G401 (cell line): ENCODE measurements at regions not wholly inside any gene's neighbourhood (a gene's known extent, or its start where the extent isn't known, plus 50 kb on each side); places are given as distances from the start of the nearest gene placed in this dataset.

Experiments
- DNase-seq: peaks from one replicate; pipeline ENCODE4 v3.0.0-alpha.2; 2015; ENCODE audit warnings: low spot score
- in situ Hi-C: cut with HindIII; loops from 2 replicates; pipeline ENCODE4 v1.10.0; 2016; ENCODE audit warnings: low sequenced_read_pairs, mixed read lengths

DNA sequence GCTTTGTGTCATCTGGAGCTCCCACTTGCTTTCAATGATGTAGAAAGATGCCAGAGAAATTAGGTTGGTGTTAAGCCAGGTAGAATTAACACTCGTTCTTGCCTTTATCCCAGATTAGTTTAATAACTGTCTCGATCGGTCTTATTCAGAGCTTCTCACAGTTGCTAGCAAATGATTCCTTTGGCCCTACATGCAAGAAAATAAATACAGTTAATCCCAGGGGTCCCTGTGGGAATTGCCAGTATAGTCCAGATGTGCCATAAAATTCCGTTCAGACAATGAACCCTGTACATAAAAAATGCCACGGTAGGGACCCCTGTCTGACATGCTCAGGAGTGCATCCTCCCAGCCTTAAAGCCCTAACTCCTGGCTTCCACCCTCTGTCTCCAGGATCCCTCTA is 207.5 kb downstream of the ARHGAP12 start:
- no peak for DNase-seq
- in situ Hi-C loops: no loop called here

DNA sequence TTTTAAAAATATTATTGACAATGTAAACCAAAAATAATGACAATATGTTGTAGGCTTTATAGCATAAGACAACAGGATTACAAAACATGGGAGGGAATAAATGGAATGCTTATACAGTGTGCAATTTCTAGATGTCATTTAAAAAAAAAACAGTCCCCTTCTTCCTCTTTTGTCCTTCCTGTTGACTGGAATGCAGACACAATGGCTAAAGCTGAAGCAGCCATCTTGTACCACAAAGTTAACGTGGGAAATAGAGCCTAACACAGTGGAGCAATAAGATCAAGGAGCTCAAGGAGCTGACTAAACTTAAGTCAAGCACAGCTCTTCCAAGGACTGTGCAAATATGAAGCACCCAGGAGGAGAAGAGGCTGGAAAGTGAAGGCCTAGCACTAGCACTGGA is 208.1 kb downstream of the ARHGAP12 start:
- in situ Hi-C loops: no loop called here
- DNase-seq: no peak

DNA sequence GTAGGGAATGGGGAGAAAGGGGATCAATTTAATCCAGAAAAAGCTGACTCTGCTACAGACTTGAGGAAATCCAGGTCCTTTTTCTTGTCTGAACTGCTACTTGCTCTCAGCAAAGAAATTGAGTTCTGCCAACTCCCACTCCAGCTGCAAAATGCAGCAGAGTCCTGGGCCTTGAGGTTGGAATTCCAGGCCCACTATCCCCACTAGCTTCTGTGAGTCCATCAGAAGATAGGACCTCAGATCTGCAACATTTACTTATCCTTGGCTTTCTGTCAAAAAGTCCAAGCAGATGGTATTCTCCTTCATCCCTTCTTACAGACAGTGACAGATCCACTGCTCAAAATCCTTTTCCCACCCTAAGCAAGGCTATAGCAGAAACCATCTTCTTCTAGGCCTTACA is 219.2 kb downstream of the ARHGAP12 start:
- in situ Hi-C loops: no loop called here
- peak; percentile 57 for DNase-seq

DNA sequence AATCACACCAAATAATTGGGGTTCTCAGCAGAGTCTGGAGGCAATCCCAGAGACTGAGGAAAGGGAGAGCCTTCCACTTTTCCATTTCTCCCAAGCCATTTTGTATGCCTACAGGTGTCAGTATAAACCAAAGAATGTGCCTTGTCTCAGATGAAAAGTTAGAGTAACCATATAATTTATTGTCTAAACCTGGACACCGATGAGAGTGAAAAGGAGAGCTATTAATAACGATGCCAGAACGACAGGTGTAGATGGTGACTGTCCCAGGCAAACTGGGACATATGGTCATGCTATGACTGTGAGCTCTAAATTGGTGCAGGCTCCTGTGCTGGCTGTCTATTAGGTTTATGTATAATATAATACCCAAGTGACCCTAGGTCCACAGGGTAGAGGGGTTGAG is 219.6 kb downstream of the ARHGAP12 start:
- in situ Hi-C loops: no loop called here
- peak; percentile 86 for DNase-seq

DNA sequence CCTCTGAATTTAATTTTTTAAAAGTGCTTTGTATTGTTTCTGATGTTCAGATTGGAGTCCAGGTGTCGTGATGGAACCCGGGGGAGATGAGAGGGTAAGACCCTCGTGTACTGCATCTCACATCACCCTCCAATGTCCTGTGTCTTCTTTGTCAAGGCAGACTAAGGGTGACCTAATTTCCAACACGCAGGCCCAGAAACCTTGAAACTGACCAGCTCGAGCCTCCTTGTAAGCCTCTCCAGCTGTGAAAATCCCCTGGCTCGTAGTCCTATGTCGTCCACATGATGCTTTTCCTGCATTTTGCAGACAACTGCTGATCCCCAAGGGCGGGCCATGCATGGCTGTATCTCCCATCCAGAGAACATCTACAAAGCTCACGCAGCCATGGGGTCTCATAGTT is 220.2 kb downstream of the ARHGAP12 start:
- DNase-seq: peak; percentile 32
- in situ Hi-C loops: no loop called here

DNA sequence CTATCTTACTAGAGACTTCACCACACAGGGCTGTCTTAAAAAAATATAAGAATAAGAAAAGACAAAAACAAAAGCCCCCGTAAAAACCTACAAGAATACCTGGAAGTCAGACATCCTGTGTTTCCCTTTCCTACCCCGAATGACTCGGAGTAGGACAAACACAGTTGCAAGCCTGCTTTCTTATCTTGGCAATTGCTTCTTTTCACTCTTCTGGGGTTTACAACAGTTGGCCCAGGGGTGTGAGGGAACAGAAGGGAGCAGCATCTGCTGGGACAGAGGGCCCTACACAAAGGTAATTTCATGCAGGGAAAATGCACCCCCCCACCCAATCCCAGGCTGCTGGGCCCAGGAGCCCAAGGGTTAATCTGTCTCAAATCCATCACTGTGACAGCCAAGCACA is 220.6 kb downstream of the ARHGAP12 start:
- no peak for DNase-seq
- in situ Hi-C loops: no loop called here

DNA sequence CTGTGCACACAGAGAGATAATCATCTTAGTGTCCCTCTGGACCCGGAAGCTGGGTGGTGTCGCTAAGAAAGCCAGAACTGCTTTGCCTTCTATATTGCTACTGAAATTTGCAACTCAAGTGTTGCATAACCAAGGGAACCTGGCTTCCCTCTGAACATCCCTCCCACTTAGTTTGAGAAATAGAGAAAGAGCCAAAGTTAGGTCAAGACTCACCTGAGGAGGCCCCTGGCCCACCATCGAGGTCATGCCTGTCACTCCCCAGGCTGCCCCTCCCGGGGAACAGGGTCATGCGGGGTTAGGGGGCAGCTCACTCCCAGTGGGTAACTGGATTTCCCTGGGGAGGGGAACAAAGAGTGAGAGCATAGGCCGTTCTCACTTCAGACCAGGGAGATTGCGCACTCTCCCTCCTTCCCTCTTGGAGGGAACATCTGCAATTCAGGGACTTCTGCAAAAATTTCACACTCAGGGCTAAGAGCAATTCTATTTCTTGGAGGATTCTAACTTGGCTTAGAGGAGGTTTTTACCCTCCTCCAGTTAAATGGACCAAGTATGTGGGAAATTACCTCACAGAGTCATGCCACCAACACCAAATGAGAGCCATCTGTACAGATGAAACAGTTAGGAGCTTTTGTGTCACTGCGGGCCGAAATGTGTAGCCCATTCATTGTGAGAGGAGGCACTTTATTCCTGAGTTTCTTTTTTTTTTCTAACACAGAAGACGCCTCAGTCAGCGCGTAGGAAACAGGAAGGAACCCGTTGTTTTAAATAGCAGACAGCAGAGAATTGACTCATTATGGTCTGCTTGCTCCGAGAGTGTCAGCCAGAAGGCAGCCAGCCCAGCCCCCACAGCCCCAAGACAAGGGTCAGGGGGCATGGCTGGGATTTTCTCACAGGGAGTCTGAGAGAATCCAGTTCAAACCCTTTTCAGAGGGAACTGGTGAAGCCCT is 221.3 kb downstream of the ARHGAP12 start:
- in situ Hi-C loops: no loop called here
- peak; percentile 32 for DNase-seq

DNA sequence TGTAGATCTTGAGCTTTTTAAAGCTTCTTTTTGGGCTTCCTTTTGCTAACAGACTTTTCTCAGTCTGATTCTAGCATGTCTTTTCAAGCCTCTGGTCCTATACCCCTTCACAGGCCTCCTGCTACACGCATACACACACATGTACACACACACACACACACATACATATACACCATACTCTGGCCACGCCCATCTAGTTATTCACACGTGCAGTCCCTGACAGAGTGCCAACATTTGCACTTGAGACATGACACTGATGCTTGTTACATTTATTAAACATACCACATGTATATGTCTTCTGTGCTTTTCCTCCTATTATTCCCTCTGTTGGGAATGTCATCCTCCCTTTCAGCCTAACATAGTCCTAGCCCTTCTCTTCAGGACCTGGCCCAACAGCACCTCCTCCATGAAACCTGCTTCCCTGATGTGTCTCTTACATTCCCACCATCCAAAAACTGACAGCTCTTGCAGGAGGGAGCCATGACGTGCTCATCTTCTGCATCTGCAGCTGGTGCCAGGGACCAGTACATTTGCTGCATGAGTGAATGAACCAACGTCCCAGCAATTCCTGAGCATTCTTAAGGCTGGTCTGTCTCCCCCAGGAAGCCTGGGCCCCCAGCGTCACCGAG is 222.1 kb downstream of the ARHGAP12 start:
- in situ Hi-C loops: no loop called here
- DNase-seq: no peak

DNA sequence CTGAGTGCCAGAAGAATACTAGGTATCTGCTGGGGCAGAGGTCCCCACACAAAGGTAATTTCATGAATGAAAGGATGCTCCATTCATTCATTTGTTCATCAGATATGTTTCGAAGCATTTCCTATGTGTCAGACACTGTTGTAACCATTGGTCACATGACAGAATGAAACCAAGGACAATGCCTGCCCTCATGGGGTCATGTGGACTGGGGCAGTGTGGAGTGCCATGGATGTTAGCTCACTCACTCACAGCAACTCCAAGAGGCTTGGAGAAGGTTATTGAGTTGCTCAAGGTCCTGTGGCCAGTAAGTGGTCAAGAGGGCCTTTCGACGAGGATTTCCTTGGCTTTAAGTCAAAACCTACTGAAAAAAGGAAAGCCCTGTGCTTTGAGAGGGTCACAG is 223.5 kb downstream of the ARHGAP12 start:
- in situ Hi-C loops: no loop called here
- no peak for DNase-seq

DNA sequence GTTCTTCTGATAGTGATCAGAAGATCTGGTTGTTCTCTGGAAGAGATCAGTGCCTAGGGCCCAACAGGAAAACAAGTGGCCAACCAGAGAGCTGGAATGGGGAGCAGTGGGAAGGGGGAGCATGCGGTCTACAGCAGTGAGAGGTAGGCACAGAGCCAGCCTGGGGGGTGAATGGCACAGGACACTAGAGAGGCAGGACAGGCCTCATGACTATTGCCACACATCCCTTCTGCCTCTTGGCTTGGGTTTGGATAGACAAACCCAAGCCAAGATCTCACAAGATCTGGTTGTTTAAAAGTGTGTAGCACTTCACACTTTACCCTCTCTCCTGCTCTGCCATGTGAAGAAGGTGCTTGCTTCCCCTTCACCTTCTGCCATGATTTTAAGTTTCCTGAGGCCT is 224.4 kb downstream of the ARHGAP12 start:
- no peak for DNase-seq
- in situ Hi-C loops: no loop called here

DNA sequence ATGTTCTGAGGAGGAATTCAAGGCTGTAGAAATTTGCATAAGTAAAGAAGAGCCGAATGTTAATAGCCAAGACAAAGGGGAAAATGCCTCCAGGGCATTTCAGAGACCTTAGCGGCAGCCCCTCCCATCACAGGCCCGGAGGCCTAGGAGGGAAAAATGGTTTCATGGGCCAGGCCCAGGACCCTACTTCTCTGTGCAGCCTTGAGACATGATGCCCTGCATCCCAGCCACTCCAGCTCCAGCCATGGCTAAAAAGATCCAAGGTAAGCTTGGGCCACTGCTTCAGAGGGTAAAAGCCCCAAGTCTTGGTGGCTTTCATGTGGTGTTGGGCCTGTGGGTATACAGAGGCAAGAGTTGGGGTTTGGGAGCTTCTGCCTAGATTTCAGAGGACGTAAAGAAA is 225.7 kb downstream of the ARHGAP12 start:
- in situ Hi-C loops: no loop called here
- no peak for DNase-seq

DNA sequence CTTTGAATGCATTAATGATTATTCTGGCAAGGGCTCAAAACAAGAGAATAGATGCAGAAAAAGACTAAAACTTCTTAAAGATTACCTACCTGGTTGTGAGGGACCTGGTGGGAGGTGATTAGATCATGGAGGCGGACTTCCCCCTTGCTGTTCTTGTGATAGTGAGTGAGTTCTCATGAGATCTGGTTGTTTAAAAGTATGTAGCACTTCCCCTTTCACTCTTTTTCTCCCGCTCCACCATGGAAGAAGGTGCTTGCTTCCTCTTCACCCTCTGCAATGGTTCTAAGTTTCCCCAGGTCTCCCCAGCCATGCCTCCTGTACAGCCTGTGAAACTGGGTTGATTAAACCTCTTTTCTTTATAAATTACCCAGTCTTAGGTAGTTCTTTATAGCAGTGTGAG is 226.6 kb downstream of the ARHGAP12 start:
- no peak for DNase-seq
- in situ Hi-C loops: no loop called here

DNA sequence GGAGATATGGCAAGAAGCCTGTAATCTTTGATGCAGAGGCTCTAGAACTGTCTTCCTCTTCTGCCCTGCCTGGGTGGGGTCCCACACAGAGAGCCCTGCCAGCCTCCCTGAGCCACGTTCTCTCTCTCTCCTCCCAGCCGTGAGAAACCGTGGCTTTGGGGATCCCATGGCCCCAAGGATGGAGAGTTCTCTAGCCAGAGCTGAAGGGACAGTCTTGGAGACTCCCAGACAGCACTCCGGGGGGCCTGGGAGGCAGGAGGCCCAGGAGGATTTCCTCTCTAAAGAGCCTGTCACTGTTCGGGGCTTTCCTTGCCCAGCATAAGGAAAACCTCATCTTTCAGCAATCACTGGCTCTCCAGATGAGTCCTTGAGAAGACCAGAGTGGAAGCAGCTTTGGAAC is 227.1 kb downstream of the ARHGAP12 start:
- in situ Hi-C loops: no loop called here

DNA sequence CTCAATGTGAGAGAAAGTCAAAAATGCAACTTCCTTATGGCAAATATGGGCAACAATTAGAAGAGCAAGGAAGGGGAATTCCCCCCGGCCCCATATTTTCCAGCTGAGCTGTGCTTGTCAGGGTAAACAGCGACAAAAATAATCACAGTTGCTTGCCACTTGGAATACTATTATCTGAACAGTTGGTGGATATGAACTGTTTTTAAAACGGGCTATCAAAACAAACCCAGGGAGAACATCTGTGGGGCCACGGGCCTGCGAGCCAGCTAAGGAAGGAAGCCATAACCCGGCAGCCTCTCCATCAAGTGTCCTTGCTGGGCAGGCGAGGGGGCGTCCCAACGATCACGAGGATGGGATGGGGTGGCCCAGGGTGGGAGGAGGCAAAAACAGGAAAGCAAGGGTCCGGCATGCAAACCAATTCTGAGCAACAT is 228.4 kb downstream of the ARHGAP12 start:
- no peak for DNase-seq
- in situ Hi-C loops: no loop called here

More for the DNA sequence above, 227.1 kb downstream of the ARHGAP12 start:
- DNase-seq: no peak

DNA sequence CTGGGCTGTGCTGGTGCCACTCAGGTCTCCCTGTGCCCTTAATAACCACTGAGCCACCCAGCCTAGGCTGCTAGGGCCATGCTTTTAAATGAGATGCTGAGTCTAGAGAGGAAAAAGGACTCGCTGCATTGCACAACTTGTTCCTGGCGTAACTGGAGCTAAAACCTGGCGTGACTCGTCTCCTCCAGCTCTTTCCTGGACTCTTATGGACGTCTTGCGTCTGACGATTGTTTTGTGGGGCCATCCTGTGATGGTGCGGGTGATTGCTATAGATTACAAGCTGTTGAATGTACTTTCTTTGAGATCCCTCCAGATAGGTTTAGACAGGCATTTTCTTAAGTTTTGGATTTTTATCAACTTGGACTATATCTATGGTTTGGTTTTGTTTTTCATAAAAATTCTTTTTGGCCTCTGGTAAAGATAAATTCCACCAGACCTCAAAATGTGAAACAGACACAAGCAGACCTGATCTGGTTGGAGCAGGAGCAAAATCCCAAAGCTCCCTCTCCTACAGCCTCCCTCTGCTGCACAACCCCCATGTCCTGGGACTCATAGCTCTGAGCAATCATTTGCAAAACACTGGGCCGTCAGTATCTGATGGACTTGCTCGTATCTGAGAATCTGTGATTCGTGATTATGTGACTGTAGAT is 230.3 kb downstream of the ARHGAP12 start:
- in situ Hi-C loops: no loop called here
- DNase-seq: no peak

DNA sequence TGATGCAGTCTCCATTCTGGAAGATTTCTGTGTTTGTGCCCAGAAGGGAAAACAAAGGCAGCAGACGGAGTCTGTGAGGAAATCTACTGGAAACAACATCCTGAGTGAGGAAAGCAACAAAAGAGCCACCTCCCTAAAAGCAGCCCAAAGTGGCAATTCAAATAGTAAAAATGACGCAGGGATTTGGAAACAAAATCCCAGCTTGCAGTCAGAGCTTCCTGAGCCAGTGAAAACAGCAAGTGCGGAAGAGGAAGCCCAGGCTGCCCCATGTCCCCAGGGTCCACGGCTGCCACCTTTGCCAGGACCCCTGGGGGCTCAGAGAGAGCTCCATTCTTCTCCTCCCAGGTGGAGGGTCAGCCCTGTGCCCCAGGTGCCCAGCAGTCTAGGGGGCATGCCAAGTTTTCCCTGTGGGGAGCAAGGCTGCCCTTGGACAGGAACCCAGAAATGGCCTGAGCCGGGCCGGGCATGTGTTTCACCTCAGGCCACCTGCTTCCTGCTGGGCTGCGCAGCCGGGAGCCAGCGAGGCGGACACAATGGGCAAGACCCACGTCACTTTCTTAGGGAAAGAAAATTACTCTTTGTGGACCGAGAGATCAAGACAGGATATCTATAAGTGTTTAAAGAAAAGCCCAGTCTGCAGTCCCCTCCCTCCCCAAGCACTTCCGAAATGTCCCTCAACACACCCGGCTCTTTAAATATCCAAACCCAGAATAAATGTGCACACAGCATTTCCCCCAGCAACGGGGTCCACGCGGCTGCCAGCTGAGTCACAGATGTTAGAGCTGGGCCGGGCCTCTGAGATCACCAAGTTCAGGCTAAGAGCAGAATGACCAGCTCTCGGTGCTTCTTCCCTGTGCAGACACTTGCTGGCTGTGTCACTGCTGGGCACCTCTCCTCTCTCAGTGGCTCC is 231.1 kb downstream of the ARHGAP12 start:
- in situ Hi-C loops: no loop called here

DNA sequence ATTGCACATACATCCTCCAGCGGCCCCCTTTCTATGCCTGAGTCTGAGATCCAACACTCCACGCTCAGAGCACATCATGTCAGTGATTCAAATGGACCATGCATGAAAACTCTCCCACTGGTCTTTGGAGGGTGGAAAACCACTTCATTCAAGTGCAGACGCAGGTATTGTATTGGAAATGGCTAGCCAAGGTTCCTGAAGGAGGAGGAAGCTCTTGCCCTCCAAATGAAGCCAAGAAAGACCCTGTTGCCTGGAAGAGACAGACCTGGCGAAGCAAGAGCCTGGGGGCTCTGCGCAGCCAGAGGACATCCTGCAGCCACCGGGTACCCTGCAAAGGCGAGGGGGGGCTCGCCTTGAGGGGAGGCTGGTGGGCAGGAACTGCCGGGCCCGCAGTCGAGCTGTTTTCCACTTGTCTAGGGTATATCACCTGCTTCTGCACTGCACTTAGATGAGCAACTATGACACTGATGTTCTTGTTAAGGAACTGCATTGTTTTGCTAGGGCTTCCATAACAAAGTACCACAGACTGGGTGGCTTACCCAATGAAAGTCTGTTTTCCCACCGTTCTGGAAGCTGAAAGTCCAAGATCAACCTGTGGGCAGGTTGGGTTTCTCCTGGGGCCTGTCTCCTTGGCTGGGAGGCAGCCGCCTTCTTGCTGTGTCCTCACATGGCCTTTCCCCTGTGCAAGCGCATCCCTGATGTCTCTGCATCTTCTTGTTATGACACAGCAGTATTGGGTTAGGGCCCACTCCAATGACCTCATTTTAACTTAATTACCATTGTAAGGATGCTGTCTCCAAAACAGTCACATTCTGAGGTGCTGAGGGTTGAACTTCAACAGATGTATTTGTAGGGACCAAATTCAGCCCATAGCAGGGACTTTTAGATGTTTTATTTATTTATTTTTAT is 233.4 kb downstream of the ARHGAP12 start:
- in situ Hi-C loops: no loop called here
- DNase-seq: no peak

More for the DNA sequence above, 231.1 kb downstream of the ARHGAP12 start:
- peak; percentile 74 for DNase-seq

DNA sequence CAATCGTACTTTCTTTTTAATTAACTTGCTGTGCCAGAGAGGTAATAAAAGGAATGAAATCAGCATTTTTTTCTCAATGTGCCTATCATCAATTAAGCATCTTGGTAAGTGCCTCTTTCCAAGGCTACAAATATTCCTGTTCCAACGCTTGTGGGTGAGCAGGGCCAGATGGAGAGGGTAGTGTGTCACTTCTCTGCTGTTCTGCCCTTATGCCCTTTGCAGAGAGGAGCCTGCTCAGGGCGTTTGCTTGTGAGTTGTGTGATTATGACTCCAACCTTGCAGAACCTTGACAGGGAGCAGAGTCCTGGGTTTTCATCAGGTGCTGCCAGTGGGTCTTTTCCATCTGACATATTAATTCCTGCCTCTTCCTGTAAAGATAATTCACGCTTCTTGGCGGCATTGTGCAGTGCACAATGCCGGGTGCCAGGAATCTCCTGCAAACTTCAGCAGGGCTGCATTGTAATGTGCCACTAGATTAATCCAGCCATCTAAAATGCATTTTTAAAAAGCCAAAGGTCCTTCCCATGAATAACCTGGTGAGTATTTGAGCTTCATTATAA is 234.4 kb downstream of the ARHGAP12 start:
- in situ Hi-C loops: no loop called here
- no peak for DNase-seq
